Activated CD8-positive, alpha-beta memory T cell treated with anti-CD3 and anti-CD28 coated beads, Interleukin-2, amount 10 ng/mL, durations not matched to agents 7 days and 5 days (primary cell): ENCODE measurements at regions not wholly inside any gene's neighbourhood (a gene's known extent, or its start where the extent isn't known, plus 50 kb on each side); places are given as distances from the start of the nearest gene placed in this dataset.

ENCODE experiments used
- ATAC-seq: fragments of 150-1000 bp; cut with Tn5 transposase; one replicate; pipeline ENCODE4 v1.10.0; 2021; ENCODE audit warnings: moderate library complexity
- CTCF ChIA-PET: fragments of 350-600 bp; sonication (Branson Sonifier 250); formaldehyde crosslinking; loops from one replicate; lab custom pipeline; 2021; ENCODE audit warnings: antibody characterized with exemption; lab: Charles Lee
- DNase-seq: peaks from one replicate; pipeline ENCODE4 v3.0.0-alpha.2; 2020
- H3K27ac Mint-ChIP-seq: one replicate; pipeline ENCODE4 v1.8.0; 2021; ENCODE audit warnings: mild to moderate bottlenecking, mixed read lengths
- H3K27me3 Mint-ChIP-seq: one replicate; pipeline ENCODE4 v1.8.0; 2021; ENCODE audit warnings: mixed read lengths
- H3K36me3 Mint-ChIP-seq: one replicate; pipeline ENCODE4 v1.8.0; 2021; ENCODE audit warnings: mild to moderate bottlenecking, mixed read lengths
- H3K4me1 Mint-ChIP-seq: one replicate; pipeline ENCODE4 v1.8.0; 2021; ENCODE audit warnings: mixed read lengths
- H3K4me3 Mint-ChIP-seq: one replicate; pipeline ENCODE4 v1.8.0; 2021; ENCODE audit warnings: mild to moderate bottlenecking, moderate library complexity, mixed read lengths
- H3K9me3 Mint-ChIP-seq: one replicate; pipeline ENCODE4 v1.8.0; 2022; ENCODE audit warnings: low read depth, mixed read lengths

DNA sequence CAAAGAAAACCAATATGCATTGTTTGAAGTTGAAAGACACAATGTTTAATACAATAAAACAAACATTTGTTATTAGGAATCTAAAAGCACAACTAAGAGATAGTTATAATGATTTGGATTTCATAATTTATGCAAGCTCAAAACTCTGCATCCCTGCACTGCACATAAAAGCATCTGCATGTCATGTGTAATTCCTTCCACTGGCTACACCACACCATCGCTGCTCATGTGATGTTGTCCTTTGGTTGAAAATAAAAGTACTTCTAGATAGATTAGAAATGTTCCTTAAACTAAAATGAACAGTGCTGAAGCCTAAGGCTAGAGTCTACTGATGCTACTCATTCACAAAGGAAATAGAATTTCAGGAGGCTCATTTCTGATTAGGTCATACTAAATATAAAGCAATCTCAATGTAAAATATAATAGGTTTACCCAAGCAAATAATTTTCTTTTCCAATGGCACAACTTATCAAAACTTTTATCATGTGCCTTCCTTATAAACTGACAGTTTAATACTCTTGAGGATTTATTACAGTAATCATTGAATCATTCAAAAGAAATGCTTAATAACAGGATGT, 130.8 kb upstream of the DKK2 start:
- Mint-ChIP-seq H3K4me3 (no peak overlapping the region), H3K4me1 (no peaks in the 10 kb centered on the region), H3K36me3 (no peaks in the 10 kb centered on the region), H3K27me3 (no peaks in the 10 kb centered on the region), H3K9me3 (no peaks in the 10 kb centered on the region), H3K27ac (no peak overlapping the region)
- DNase-seq (no peak), ATAC-seq (no peak)
- CTCF ChIA-PET = no interaction called here

DNA sequence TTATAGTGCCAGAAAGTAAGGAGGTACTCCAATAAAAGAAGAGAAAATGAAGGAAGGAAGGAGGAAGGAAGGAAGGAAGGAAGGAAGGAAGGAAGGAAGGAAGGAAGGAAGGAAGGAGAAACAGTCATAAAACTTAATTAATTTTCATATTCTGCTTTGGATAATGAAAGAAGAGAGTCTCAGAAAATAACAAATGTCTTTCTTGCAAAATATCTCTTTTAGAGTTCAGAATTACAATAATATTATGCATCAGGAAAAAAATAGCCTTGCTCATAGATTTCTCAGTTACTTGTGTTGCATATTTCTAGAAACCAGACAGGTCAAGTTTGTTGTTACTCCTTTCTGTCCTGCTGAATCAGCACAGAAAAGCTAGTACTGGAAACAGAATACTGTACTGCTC, 130.1 kb upstream of the DKK2 start:
- Mint-ChIP-seq H3K36me3 (no peaks in the 10 kb centered on the region), H3K9me3 (no peaks in the 10 kb centered on the region), H3K27ac (no peak overlapping the region), H3K4me1 (no peaks in the 10 kb centered on the region), H3K27me3 (no peaks in the 10 kb centered on the region), H3K4me3 (no peak overlapping the region)
- CTCF ChIA-PET = no interaction called here
- no peak for DNase-seq
- ATAC-seq = no peak

DNA sequence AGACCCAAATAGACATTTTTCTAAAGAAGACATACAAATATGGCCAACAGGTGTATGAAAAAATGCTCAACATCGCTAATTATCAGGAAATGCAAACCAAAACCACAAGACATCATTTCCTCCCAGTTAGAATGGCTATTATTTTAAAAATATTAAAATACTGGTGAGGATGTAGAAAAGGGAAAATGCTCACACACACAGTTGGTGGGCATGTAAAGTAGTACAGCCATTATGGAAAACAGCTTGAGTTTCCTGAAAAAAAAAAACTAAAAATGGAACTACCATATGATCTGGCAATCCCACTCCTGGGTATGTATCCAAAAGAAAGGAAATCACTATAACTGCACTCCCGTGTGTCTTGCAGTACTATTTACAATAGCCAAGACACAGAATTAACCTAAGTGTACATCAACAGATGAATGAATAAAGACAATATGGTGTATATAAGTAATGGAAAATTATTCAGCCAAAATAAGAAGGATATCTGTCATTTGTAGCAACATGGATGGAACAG, 128.9 kb upstream of the DKK2 start:
- Mint-ChIP-seq H3K9me3 (peaks cover 2% of the 10 kb centered on the region), H3K4me1 (no peaks in the 10 kb centered on the region), H3K27ac (no peak overlapping the region), H3K4me3 (no peak overlapping the region), H3K27me3 (no peaks in the 10 kb centered on the region), H3K36me3 (no peaks in the 10 kb centered on the region)
- ATAC-seq (no peak), DNase-seq (no peak)
- CTCF ChIA-PET = no interaction called here

DNA sequence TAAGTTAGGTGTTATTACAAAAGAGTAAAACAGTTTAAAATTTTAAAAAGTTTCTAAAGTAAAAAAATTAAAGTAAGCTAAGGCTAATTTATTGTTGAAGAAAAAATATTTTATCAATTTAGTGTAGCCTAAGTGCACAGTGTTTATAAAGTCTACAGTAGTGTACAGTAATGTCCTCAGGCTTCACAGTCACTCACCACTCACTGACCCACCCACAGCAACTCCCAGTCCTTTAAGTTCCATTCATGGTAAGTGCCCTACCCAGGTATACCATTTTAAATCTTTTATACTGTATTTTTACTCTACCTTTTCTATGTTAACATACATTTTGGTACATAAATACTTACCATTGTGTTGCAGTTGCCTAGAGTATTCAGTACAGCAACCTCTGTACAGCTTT, 120.3 kb upstream of the DKK2 start:
- no peak for ATAC-seq

DNA sequence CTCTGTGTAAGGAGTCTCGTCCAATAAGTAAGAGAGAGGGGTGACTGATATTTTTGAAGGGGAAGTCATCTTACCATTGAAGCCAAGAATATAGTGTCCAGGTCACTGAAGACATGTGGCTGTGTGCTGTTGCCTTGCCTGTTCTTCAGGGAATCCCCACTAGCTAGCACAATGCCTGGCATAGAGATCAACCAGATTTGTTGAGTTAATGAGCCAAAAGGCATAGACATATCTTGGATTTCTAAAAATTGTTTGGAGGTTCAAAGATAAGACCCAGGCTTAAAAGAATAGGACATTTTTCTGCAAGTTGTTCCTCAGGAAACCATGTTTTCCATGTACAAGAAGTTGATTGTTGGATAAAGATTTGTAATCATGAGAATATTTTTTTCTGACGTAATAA, 119.3 kb upstream of the DKK2 start:
- no peak overlapping the region for H3K4me3 Mint-ChIP-seq
- ATAC-seq = no peak
- no peaks in the 10 kb centered on the region for H3K9me3 Mint-ChIP-seq
- H3K27ac Mint-ChIP-seq = no peak overlapping the region
- CTCF ChIA-PET = no interaction called here
- no peaks in the 10 kb centered on the region for H3K4me1 Mint-ChIP-seq
- no peaks in the 10 kb centered on the region for H3K36me3 Mint-ChIP-seq
- no peak for DNase-seq
- H3K27me3 Mint-ChIP-seq = no peaks in the 10 kb centered on the region

More for the DNA sequence above, 120.3 kb upstream of the DKK2 start:
- H3K27me3 Mint-ChIP-seq = no peaks in the 10 kb centered on the region
- H3K9me3 Mint-ChIP-seq = peaks cover 2% of the 10 kb centered on the region
- H3K4me3 Mint-ChIP-seq = no peak overlapping the region
- no peak overlapping the region for H3K27ac Mint-ChIP-seq
- DNase-seq = no peak
- no peaks in the 10 kb centered on the region for H3K4me1 Mint-ChIP-seq
- CTCF ChIA-PET = no interaction called here
- no peaks in the 10 kb centered on the region for H3K36me3 Mint-ChIP-seq

DNA sequence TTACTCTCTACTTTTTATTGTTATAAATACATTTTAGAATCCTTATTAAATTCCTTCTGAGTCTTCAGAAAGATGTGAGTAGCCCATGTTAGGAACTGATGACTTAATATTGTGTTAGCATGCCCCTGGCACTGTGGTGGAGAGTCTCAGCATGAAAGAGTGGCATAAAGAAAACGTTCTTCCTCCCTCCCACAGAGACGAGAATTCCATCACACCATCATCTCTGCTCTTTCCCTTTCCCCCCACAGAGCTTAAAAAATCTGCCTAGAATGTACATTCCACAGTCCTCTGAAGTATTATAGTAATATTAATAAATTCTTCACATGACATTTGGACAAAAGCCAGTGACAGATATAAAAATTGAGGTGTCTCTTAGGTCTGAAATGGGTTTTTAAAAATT, 117.8 kb upstream of the DKK2 start:
- no peaks in the 10 kb centered on the region for H3K4me1 Mint-ChIP-seq
- DNase-seq = no peak
- no peaks in the 10 kb centered on the region for H3K27me3 Mint-ChIP-seq
- H3K4me3 Mint-ChIP-seq = no peak overlapping the region
- no peak for ATAC-seq
- no peaks in the 10 kb centered on the region for H3K9me3 Mint-ChIP-seq
- no peaks in the 10 kb centered on the region for H3K36me3 Mint-ChIP-seq
- CTCF ChIA-PET = no interaction called here
- no peak overlapping the region for H3K27ac Mint-ChIP-seq

DNA sequence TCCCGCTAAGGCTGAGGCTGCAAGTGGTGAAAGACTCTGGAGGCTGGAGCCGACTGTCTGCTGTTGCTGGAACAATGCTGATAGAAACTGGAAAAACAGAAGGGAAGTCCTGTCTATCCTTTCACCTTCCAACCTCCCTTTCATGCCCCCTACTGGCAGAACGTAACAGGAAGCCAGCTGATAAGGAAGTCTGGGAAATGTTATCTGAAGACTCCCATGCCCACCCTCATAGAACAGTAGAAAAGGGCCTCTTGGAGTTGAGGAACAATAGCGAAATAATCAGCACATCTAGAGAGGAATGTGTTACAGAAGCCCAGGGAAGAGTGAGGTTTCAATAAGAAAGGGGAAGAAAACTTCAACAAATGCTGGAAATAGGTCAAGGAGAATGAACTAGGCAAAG, 117.1 kb upstream of the DKK2 start:
- no peaks in the 10 kb centered on the region for H3K36me3 Mint-ChIP-seq
- DNase-seq (no peak), ATAC-seq (no peak)
- H3K27ac Mint-ChIP-seq = no peak overlapping the region
- H3K4me1 Mint-ChIP-seq = no peaks in the 10 kb centered on the region
- H3K9me3 Mint-ChIP-seq = no peaks in the 10 kb centered on the region
- H3K4me3 Mint-ChIP-seq = no peak overlapping the region
- H3K27me3 Mint-ChIP-seq = no peaks in the 10 kb centered on the region
- CTCF ChIA-PET = no interaction called here

DNA sequence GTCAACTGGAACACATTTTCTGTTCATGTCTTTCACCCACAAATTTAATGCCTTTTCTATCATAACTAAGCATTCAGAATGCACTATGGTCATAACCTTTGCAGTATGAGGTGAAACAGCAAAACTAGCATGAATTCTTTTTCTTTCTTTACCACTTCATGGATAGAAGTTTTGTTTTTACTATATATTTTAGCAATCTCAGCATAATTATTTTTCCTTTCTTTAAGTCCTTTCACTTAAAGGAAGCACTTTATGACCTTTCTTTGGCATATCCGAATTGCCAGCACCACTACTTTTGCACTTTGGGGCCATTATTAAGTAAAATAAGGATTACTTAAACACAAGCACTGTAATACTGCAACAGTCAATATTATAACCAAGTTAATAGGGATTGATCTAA, 115.1 kb upstream of the DKK2 start:
- H3K4me3 Mint-ChIP-seq = no peak overlapping the region
- no peaks in the 10 kb centered on the region for H3K4me1 Mint-ChIP-seq
- no peaks in the 10 kb centered on the region for H3K27me3 Mint-ChIP-seq
- H3K36me3 Mint-ChIP-seq = no peaks in the 10 kb centered on the region
- CTCF ChIA-PET = no interaction called here
- DNase-seq (no peak), ATAC-seq (no peak)
- no peaks in the 10 kb centered on the region for H3K9me3 Mint-ChIP-seq
- H3K27ac Mint-ChIP-seq = no peak overlapping the region

DNA sequence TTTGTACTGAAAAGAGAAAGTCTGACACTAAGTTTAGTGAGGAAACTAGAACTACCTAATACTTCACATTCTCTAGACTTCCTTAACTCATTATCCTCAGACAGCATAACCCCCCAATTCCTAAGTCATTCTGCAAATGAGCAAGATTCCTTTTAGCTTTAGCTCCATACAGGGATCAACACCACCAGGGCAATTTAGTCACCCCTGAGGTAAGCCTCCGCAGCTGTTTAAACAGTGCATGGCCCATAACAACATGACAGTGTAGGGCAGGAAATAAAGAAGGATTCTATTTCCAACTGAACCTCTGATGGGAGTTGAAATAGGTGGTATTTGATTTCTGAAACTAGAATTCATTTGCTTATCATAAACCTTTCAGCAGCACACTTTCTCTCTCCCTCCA, 112.8 kb upstream of the DKK2 start:
- Mint-ChIP-seq H3K4me1 (no peaks in the 10 kb centered on the region), H3K27me3 (no peaks in the 10 kb centered on the region), H3K27ac (no peak overlapping the region), H3K9me3 (no peaks in the 10 kb centered on the region), H3K36me3 (no peaks in the 10 kb centered on the region), H3K4me3 (no peak overlapping the region)
- CTCF ChIA-PET = no interaction called here
- no peak for DNase-seq
- no peak for ATAC-seq

DNA sequence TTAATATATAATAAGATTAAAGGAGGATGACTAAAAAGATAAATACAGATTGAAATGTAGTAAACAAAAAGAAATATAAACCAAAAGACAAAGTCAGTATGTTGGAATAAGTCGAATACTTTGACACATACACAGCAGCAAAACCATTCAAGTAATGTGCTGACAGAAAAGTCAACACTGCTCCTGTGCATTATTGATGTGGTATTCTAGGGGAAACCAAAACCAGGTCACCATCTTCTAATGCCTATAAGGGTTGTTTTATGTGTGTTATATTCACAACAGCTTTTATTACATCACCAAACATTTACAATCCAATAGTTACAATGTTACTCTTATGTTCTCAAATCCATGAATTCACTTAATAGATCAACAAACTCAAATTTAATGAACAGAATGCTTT, 111.8 kb upstream of the DKK2 start:
- no peak overlapping the region for H3K27ac Mint-ChIP-seq
- no peaks in the 10 kb centered on the region for H3K27me3 Mint-ChIP-seq
- H3K36me3 Mint-ChIP-seq = no peaks in the 10 kb centered on the region
- no peak overlapping the region for H3K4me3 Mint-ChIP-seq
- no peaks in the 10 kb centered on the region for H3K9me3 Mint-ChIP-seq
- no peak for DNase-seq
- ATAC-seq = no peak
- H3K4me1 Mint-ChIP-seq = no peaks in the 10 kb centered on the region
- CTCF ChIA-PET = no interaction called here

DNA sequence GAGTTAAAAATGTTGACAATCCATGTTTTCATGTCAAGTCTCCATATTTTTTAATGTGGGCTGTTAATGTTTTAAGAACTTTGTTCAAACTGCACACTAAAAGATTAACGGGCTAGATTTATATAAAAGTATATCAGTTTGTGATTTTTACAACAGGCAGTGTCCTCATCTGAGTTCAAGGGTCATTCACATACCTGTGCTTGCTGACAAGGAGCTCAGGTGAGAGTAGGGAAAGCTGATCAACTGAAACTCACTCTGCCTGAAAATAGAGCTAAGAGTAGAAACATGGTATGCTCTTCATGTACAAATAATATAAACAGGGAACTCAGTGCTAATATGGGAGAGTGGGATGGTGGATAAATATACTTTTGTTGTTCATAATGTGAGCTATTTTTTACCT, 102.3 kb upstream of the DKK2 start:
- no peak for ATAC-seq
- CTCF ChIA-PET = no interaction called here
- DNase-seq = no peak
- Mint-ChIP-seq H3K27me3 (no peaks in the 10 kb centered on the region), H3K27ac (no peak overlapping the region), H3K4me3 (no peak overlapping the region), H3K9me3 (no peaks in the 10 kb centered on the region), H3K36me3 (no peaks in the 10 kb centered on the region), H3K4me1 (no peaks in the 10 kb centered on the region)

DNA sequence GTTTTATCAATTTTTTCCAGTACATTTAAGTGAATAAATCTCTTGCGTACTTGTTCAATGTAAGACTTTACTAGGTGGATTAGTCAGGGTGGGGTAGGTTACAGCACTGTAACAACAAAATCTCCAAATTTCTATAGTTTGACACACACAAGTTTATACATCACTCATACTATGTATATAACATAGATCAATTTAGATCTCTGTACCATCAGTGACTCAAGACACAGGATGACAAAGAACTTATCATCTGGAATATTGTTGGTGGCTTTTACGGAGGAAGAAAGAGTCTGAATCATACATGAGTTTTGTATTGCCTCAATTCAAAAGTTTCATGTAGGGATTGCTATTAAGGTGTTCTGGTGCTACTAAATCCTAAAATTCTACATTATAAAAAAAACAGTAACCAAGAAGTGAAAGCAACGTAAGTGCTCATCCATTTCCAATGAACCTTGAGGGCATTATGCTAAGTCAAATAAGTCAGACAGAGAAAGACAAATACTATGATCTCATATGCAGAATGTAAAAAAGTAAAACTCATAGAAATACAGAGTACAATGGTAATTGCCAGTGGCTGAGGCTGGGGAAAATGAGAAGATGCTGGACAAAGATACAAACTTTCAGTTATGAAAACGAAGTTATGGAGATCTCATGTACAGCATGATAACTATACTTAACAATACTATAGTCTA, 98.0 kb upstream of the DKK2 start:
- H3K9me3 Mint-ChIP-seq = no peaks in the 10 kb centered on the region
- no peaks in the 10 kb centered on the region for H3K36me3 Mint-ChIP-seq
- H3K27ac Mint-ChIP-seq = no peak overlapping the region
- CTCF ChIA-PET = no interaction called here
- no peaks in the 10 kb centered on the region for H3K4me1 Mint-ChIP-seq
- ATAC-seq = no peak
- no peak overlapping the region for H3K4me3 Mint-ChIP-seq
- DNase-seq = no peak
- no peaks in the 10 kb centered on the region for H3K27me3 Mint-ChIP-seq

DNA sequence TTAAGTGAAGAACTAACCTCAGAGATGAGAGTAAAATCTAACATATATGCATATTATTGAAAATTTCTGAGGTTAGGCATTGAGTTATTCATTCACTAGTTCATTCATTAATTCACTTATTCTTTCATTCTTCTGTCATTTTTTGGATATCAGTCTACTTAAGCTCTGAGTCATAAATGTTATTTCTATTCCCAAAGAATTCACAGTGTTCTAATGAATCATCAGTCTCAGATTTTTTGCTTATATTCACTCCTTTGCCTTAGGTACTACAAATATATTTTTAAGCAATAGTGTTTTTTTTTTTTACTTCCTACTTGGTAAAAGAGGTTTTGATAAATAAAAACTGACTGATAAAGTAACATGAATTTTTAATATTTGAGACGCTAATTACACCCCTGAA, 95.2 kb upstream of the DKK2 start:
- ATAC-seq (no peak), DNase-seq (no peak)
- H3K4me1 Mint-ChIP-seq = no peaks in the 10 kb centered on the region
- H3K27me3 Mint-ChIP-seq = no peaks in the 10 kb centered on the region
- no peaks in the 10 kb centered on the region for H3K9me3 Mint-ChIP-seq
- no peak overlapping the region for H3K4me3 Mint-ChIP-seq
- no peak overlapping the region for H3K27ac Mint-ChIP-seq
- CTCF ChIA-PET = no interaction called here
- H3K36me3 Mint-ChIP-seq = no peaks in the 10 kb centered on the region

DNA sequence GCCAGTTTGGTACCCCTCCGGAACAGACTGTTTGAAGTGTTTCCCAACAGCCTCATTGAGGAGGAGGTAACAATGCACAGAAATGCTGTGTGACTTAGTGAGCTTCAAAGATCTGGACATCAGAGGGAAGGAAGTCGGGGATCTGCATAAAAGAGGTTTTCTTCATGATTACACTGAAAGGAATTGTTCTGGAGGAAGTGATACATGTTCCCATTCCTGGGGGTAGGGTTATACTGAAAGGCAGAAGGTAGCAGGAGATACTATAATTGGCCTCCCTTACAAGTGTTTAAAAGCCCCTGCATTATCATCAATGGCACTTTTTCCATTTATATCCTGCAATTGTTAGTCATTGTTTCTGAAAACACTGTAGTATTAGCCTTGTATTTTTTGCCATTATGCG, 94.0 kb upstream of the DKK2 start:
- CTCF ChIA-PET = no interaction called here
- H3K36me3 Mint-ChIP-seq = no peaks in the 10 kb centered on the region
- ATAC-seq = no peak
- H3K4me3 Mint-ChIP-seq = no peak overlapping the region
- H3K9me3 Mint-ChIP-seq = no peaks in the 10 kb centered on the region
- no peak overlapping the region for H3K27ac Mint-ChIP-seq
- no peaks in the 10 kb centered on the region for H3K4me1 Mint-ChIP-seq
- DNase-seq = no peak
- no peaks in the 10 kb centered on the region for H3K27me3 Mint-ChIP-seq
